ENCODE measurements at regions not wholly inside any gene's neighbourhood (a gene's known extent, or its start where the extent isn't known, plus 50 kb on each side); places are given as distances from the start of the nearest gene placed in this dataset.

- no peak for TF ChIP-seq CTCF (IDR thresholded peaks at IDR 0.05; ENCODE audit: insufficient read depth, low read depth, low read length)
- TF ChIP-seq EZH2 (IDR thresholded peaks at IDR 0.05; ENCODE audit: insufficient read depth, low read length): no peak
These were observed 89.7 kb downstream of the SPANXN4 start for GRCh38 chrX:143115466-143115865.
